ENCODE measurements at regions not wholly inside any gene's neighbourhood (a gene's known extent, or its start where the extent isn't known, plus 50 kb on each side); places are given as distances from the start of the nearest gene placed in this dataset.

- no peak for TF ChIP-seq CTCF (IDR thresholded peaks at IDR 0.05)
- TF ChIP-seq POLR2AphosphoS5 (IDR thresholded peaks at IDR 0.05) = no peak
Observed at GRCh38 chr13:87582399-87582798, 88.8 kb upstream of the SLITRK5 start.
